SK-N-SH (cell line): ENCODE measurements at regions not wholly inside any gene's neighbourhood (a gene's known extent, or its start where the extent isn't known, plus 50 kb on each side); places are given as distances from the start of the nearest gene placed in this dataset.

Experiments
- CTCF ChIA-PET: fragments of 300-600, 350-600 bp; formaldehyde crosslinking; extraction: SDS; loops from one replicate; lab custom pipeline; 2021; lab: Yijun Ruan, JAX
- POLR2A ChIA-PET: fragments of 350-600 bp; sonication (Branson Sonifier 250); formaldehyde crosslinking; extraction: SDS; loops from one replicate; lab custom pipeline; 2020; ENCODE audit warnings: antibody characterized with exemption, inconsistent platforms; lab: Yijun Ruan, JAX
- DNase-seq: peaks from one replicate; pipeline ENCODE4 v3.0.0; 2012
- H2AFZ ChIP-seq: fragments of 200-600 bp; sonication (generic); 2 replicates; pipeline ENCODE4 v1.8.1; 2016; ENCODE audit warnings: antibody characterized with exemption, mild to moderate bottlenecking, low read depth
- H3F3A ChIP-seq: fragments of 200-600 bp; sonication (generic); replicated peaks from 2 replicates; pipeline ENCODE3; 2016; ENCODE audit warnings: antibody characterized with exemption, mild to moderate bottlenecking; ENCODE audit not compliant: insufficient read depth
- H3K27ac ChIP-seq, 2 experiments: fragments of 200-500 bp in 1 of 2; fragments of 200-600 bp in 1 of 2; sonication (Bioruptor generic) in 1 of 2; sonication (generic), shearing (Covaris generic) in 1 of 2; 2 replicates each; pipeline versions ENCODE4 v1.5.1 to v1.6.1; 2014 to 2016; ENCODE audit warnings: low read depth in 2 of 2, inconsistent platforms in 1 of 2, low read length in 1 of 2, mild to moderate bottlenecking in 1 of 2, mixed read lengths in 1 of 2
- H3K27me3 ChIP-seq: fragments of 200-600 bp; sonication (generic), shearing (Covaris generic); 2 replicates; pipeline ENCODE4 v1.6.1; 2016; ENCODE audit warnings: mixed run types; ENCODE audit not compliant: insufficient read depth
- H3K36me3 ChIP-seq, 2 experiments: fragments of 200-500 bp in 1 of 2; fragments of 200-600 bp in 1 of 2; sonication (Bioruptor generic) in 1 of 2; sonication (generic) in 1 of 2; replicated peaks in 1 of 2; 2 replicates each; pipeline versions ENCODE3 to v1.5.1; 2014 to 2016; ENCODE audit warnings: low read length in 1 of 2, mild to moderate bottlenecking in 1 of 2; ENCODE audit not compliant: insufficient read depth in 2 of 2, control insufficient read depth in 1 of 2
- H3K4me1 ChIP-seq, 2 experiments: fragments of 200-500 bp in 1 of 2; fragments of 200-600 bp in 1 of 2; sonication (Bioruptor generic) in 1 of 2; sonication (generic), shearing (Covaris generic) in 1 of 2; 2 replicates each; pipeline versions ENCODE4 v1.5.1 to v1.6.1; 2014 to 2016; ENCODE audit warnings: low read depth in 1 of 2, low read length in 1 of 2, mixed run types in 1 of 2; ENCODE audit not compliant: insufficient read depth in 2 of 2, control insufficient read depth in 1 of 2
- H3K4me2 ChIP-seq: fragments of 200-600 bp; sonication (generic), shearing (Covaris generic); 2 replicates; pipeline ENCODE4 v1.6.1; 2017; ENCODE audit warnings: mixed run types
- H3K4me3 ChIP-seq, 2 experiments: fragments of 200-500 bp in 1 of 2; fragments of 200-600 bp in 1 of 2; sonication (Bioruptor generic) in 1 of 2; sonication (generic), shearing (Covaris generic) in 1 of 2; 2 replicates each; pipeline versions ENCODE4 v1.5.1 to v1.8.1; 2014 to 2016; ENCODE audit warnings: low read depth in 2 of 2, inconsistent platforms in 1 of 2, low read length in 1 of 2, mild to moderate bottlenecking in 1 of 2, mixed read lengths in 1 of 2, moderate library complexity in 1 of 2
- H3K79me2 ChIP-seq: fragments of 200-600 bp; sonication (generic); 2 replicates; pipeline ENCODE4 v1.8.1; 2017; ENCODE audit warnings: mild to moderate bottlenecking; ENCODE audit not compliant: insufficient read depth
- H3K9ac ChIP-seq: fragments of 200-600 bp; sonication (generic); 2 replicates; pipeline ENCODE4 v1.6.1; 2017; ENCODE audit warnings: mixed run types
- H3K9me2 ChIP-seq: fragments of 200-600 bp; sonication (generic); 2 replicates; pipeline ENCODE4 v1.6.1; 2017; ENCODE audit warnings: mixed run types
- H3K9me3 ChIP-seq: fragments of 200-600 bp; sonication (generic); 2 replicates; pipeline ENCODE4 v1.6.1; 2017; ENCODE audit warnings: mixed run types, mild to moderate bottlenecking, moderate library complexity
- H4K20me1 ChIP-seq: fragments of 200-600 bp; sonication (generic); 2 replicates; pipeline ENCODE4 v1.6.1; 2017; ENCODE audit warnings: mild to moderate bottlenecking, mixed run types; ENCODE audit not compliant: insufficient read depth
- CHD2 ChIP-seq: fragments of 150-350 bp; IDR thresholded peaks from 2 replicates; pipeline ENCODE4 v1.6.1; 2018; ENCODE audit warnings: low read length; ENCODE audit not compliant: partially characterized antibody
- ELF1 ChIP-seq: IDR thresholded peaks from 2 replicates; pipeline ENCODE4 v1.4.0; 2012
- EZH2phosphoT487 ChIP-seq: fragments of 200-600 bp; sonication (generic); IDR thresholded peaks from 2 replicates; pipeline ENCODE4 v1.6.1; 2017; ENCODE audit warnings: low read depth, mixed run types, mild to moderate bottlenecking, antibody characterized with exemption, moderate library complexity, borderline replicate concordance
- GATA2 ChIP-seq: sonication (generic); formaldehyde crosslinking; IDR thresholded peaks from 2 replicates; pipeline ENCODE4 v1.5.0; 2020; ENCODE audit warnings: mild to moderate bottlenecking, missing genetic modification reagents
- JUND ChIP-seq: IDR thresholded peaks from 2 replicates; pipeline ENCODE4 v1.4.0; 2012
- NFIC ChIP-seq: IDR thresholded peaks from 2 replicates; pipeline ENCODE4 v1.4.0; 2012; ENCODE audit warnings: borderline replicate concordance
- NRF1 ChIP-seq: IDR thresholded peaks from 2 replicates; pipeline ENCODE4 v1.6.1; 2012; ENCODE audit warnings: low read depth, mild to moderate bottlenecking, low read length
- RAD21 ChIP-seq: IDR thresholded peaks from 2 replicates; pipeline ENCODE4 v1.6.1; 2012; ENCODE audit warnings: mild to moderate bottlenecking, low read length
- RCOR1 ChIP-seq: fragments of 150-350 bp; IDR thresholded peaks from 2 replicates; pipeline ENCODE4 v1.6.1; 2017; ENCODE audit warnings: antibody characterized with exemption, low read length
- RFX5 ChIP-seq: IDR thresholded peaks from 2 replicates; pipeline ENCODE4 v1.6.1; 2012; ENCODE audit warnings: mild to moderate bottlenecking, improper control_type of control experiment, low read length
- RXRA ChIP-seq: IDR thresholded peaks from 2 replicates; pipeline ENCODE4 v1.4.0; 2012; ENCODE audit warnings: low read depth, mild to moderate bottlenecking, borderline replicate concordance
- SIN3A ChIP-seq: IDR thresholded peaks from 2 replicates; pipeline ENCODE4 v1.6.1; 2012; ENCODE audit warnings: low read depth, mild to moderate bottlenecking, low read length, moderate library complexity, borderline replicate concordance
- SMC3 ChIP-seq: IDR thresholded peaks from 2 replicates; pipeline ENCODE4 v1.6.1; 2012; ENCODE audit warnings: low read depth, low read length, improper control_type of control experiment
- TAF1 ChIP-seq: IDR thresholded peaks from 2 replicates; pipeline ENCODE4 v1.6.1; 2012; ENCODE audit warnings: low read depth, mild to moderate bottlenecking, low read length, moderate library complexity, borderline replicate concordance
- TCF12 ChIP-seq: IDR thresholded peaks from 2 replicates; pipeline ENCODE4 v1.4.0; 2012
- YY1 ChIP-seq: IDR thresholded peaks from 2 replicates; pipeline ENCODE4 v1.4.0; 2012; ENCODE audit warnings: low read depth, mild to moderate bottlenecking
- ZBTB33 ChIP-seq: IDR thresholded peaks from 2 replicates; pipeline ENCODE4 v1.4.0; 2012; ENCODE audit warnings: low read depth, borderline replicate concordance
- WGBS: methylation state at CpG from one replicate; pipeline ENCODE4 v1.1.6; 2017; ENCODE audit warnings: low lambda C conversion rate; 5-methylcytosine and 5-hydroxymethylcytosine counted together
- TF ChIP-seq, protein P1 (sequence below): fragments of 150-350 bp; IDR thresholded peaks from 2 replicates; pipeline ENCODE4 v1.6.1; 2016; ENCODE audit warnings: mild to moderate bottlenecking, low read depth, low read length
- TF ChIP-seq, protein P2 (sequence below): fragments of 200-600 bp; sonication (generic); IDR thresholded peaks from 2 replicates; pipeline ENCODE4 v1.6.1; 2017; ENCODE audit warnings: antibody characterized with exemption, mild to moderate bottlenecking, moderate library complexity
- TF ChIP-seq, protein P3 (sequence below): IDR thresholded peaks from 2 replicates; pipeline ENCODE4; 2012

- no peak for TF ChIP-seq RCOR1
- no peak for TF ChIP-seq CHD2
These were observed 308.4 kb downstream of the AJAP1 start (continued) for GRCh38 chr1:4962836-4963235.

DNA sequence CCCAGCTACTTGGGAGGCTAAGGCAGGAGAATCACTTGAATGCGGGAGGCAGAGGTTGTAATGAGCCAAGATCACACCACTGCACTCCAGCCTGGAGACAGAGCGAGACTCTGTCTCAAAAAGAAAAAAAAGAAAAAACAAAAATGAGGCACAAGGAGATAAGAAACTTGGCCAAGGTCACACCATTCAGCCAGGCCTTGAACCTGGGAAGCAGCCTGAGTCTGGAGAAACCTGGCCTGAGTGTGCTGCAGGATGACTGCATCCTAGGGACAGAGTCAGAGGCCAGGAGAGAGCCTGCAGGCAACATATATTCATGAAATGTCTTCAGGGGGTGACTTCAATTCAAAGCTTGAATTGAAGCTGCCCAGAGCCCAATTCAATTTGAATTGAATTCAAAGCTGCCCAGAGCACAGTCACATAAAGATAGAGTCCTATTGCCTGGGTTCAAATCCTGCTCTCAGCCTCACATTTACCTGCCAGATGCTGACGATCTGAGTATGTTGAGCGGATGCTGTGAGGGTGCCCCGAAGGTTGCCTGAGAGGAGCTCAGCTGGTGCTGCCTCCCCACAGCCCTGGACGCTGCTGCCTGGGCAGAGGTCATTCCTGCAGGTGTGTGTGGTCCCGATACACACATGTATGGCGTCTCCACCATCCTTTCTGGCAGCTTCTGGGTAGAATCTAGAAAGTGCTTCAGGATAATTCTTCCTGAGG lies 307.7 kb downstream of the AJAP1 start:
- no peaks in the 10 kb centered on the region for H3K79me2 ChIP-seq
- H3K36me3 ChIP-seq, result no peaks in the 10 kb centered on the region
- no peak overlapping the region for H3K4me2 ChIP-seq
- H3K27me3 ChIP-seq, result no peaks in the 10 kb centered on the region
- H3K4me1 ChIP-seq, result no peaks in the 10 kb centered on the region
- H4K20me1 ChIP-seq, result no peaks in the 10 kb centered on the region
- no peak for TF ChIP-seq TAF1
- TF ChIP-seq YY1, result no peak
- TF ChIP-seq, protein P1, sequence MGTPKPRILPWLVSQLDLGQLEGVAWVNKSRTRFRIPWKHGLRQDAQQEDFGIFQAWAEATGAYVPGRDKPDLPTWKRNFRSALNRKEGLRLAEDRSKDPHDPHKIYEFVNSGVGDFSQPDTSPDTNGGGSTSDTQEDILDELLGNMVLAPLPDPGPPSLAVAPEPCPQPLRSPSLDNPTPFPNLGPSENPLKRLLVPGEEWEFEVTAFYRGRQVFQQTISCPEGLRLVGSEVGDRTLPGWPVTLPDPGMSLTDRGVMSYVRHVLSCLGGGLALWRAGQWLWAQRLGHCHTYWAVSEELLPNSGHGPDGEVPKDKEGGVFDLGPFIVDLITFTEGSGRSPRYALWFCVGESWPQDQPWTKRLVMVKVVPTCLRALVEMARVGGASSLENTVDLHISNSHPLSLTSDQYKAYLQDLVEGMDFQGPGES, result no peak
- no peak for TF ChIP-seq NFIC
- no peak for TF ChIP-seq RFX5
- no peak for TF ChIP-seq SIN3A
- TF ChIP-seq TCF12, result no peak
- no peak for TF ChIP-seq GATA2
- TF ChIP-seq EZH2phosphoT487, result no peak
- TF ChIP-seq RXRA, result no peak
- TF ChIP-seq ELF1, result no peak
- no peak for TF ChIP-seq RCOR1
- TF ChIP-seq SMC3, result no peak
- TF ChIP-seq, protein P2, sequence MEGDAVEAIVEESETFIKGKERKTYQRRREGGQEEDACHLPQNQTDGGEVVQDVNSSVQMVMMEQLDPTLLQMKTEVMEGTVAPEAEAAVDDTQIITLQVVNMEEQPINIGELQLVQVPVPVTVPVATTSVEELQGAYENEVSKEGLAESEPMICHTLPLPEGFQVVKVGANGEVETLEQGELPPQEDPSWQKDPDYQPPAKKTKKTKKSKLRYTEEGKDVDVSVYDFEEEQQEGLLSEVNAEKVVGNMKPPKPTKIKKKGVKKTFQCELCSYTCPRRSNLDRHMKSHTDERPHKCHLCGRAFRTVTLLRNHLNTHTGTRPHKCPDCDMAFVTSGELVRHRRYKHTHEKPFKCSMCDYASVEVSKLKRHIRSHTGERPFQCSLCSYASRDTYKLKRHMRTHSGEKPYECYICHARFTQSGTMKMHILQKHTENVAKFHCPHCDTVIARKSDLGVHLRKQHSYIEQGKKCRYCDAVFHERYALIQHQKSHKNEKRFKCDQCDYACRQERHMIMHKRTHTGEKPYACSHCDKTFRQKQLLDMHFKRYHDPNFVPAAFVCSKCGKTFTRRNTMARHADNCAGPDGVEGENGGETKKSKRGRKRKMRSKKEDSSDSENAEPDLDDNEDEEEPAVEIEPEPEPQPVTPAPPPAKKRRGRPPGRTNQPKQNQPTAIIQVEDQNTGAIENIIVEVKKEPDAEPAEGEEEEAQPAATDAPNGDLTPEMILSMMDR, result no peak
- no peak for TF ChIP-seq RAD21
- TF ChIP-seq, protein P3, sequence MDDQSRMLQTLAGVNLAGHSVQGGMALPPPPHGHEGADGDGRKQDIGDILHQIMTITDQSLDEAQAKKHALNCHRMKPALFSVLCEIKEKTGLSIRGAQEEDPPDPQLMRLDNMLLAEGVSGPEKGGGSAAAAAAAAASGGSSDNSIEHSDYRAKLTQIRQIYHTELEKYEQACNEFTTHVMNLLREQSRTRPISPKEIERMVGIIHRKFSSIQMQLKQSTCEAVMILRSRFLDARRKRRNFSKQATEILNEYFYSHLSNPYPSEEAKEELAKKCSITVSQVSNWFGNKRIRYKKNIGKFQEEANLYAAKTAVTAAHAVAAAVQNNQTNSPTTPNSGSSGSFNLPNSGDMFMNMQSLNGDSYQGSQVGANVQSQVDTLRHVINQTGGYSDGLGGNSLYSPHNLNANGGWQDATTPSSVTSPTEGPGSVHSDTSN, result no peak
- TF ChIP-seq JUND, result no peak
- no peak for TF ChIP-seq NRF1
- TF ChIP-seq ZBTB33, result no peak
- no peaks in the 10 kb centered on the region for H3K9me3 ChIP-seq
- no peak overlapping the region for H2AFZ ChIP-seq
- H3F3A ChIP-seq, result no peaks in the 10 kb centered on the region
- H3K4me3 ChIP-seq, result no peak overlapping the region
- no peak for DNase-seq
- no peak overlapping the region for H3K9ac ChIP-seq
- ChIA-PET CTCF (interaction anchor here (1.3 kb wide), 1 partner anchor 13 kb away, joined by 3 read pairs; no protein-coding TSS in a partner anchor), POLR2A (no interaction called here)
- H3K27ac ChIP-seq, result no peak overlapping the region
- H3K9me2 ChIP-seq, result no peaks in the 10 kb centered on the region
- WGBS, result 29% methylated on average over 2 of the region's 8 CpGs
